ENCODE measurements at regions not wholly inside any gene's neighbourhood (a gene's known extent, or its start where the extent isn't known, plus 50 kb on each side); places are given as distances from the start of the nearest gene placed in this dataset.

GRCh38 chr12:93322784-93323183 is 54.9 kb upstream of the NUDT4 start:
- DNase-seq (ENCODE audit: low read depth, low spot score) = no peak

GRCh38 chr12:93323625-93324329 is 53.9 kb upstream of the NUDT4 start:
- DNase-seq (ENCODE audit: low read depth, low spot score) = no peak
- H3K4me3 ChIP-seq (ENCODE audit: low read length) = no peak overlapping the region

More at GRCh38 chr12:93322784-93323183, 54.9 kb upstream of the NUDT4 start:
- H3K4me3 ChIP-seq (ENCODE audit: low read length) = no peak overlapping the region

DNA sequence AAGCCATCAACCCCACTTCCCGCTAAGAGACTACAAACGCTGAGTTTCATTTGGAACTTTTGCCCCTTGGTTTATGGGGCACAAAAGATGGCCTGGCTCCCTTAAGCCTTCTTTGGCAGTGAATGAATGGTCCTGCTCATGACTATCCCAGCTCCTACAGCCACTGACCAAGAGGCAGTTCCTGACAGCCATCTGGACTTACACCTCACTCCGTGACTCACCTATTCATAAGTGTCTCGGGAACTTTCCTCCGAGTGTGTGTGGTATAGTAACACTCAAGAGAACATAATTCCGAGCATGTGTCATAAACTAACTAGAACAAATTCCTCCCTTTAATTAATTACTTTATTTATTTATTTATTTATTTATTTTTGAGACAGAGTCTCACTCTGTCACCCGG is 51.9 kb upstream of the NUDT4 start:
- no peak overlapping the region for H3K4me3 ChIP-seq (ENCODE audit: low read length)
- DNase-seq (ENCODE audit: low read depth, low spot score) = no peak
